Liver (tissue), 3 donors: ENCODE measurements at regions not wholly inside any gene's neighbourhood (a gene's known extent, or its start where the extent isn't known, plus 50 kb on each side); places are given as distances from the start of the nearest gene placed in this dataset.

Source experiments
- SP1 ChIP-seq: IDR thresholded peaks from 2 replicates; pipeline ENCODE4 v1.6.1; 2018; ENCODE audit warnings: antibody characterized with exemption, mild to moderate bottlenecking
- TAF1 ChIP-seq: conservative IDR thresholded peaks from 2 replicates; pipeline ENCODE4 v1.6.1; 2016; ENCODE audit warnings: antibody characterized with exemption, mild to moderate bottlenecking
- TF ChIP-seq, protein P1 (sequence below): fragments of 150-350 bp; IDR thresholded peaks from 2 replicates; pipeline ENCODE4 v1.5.1; 2017; ENCODE audit warnings: improper control_type of control experiment, low read depth, low read length; ENCODE audit not compliant: missing input control
- TF ChIP-seq, protein P2 (sequence below): IDR thresholded peaks from 2 replicates; pipeline ENCODE4 v1.6.1; 2016; ENCODE audit warnings: antibody characterized with exemption
- TF ChIP-seq, protein P3 (sequence below): IDR thresholded peaks from 2 replicates; pipeline ENCODE4 v1.6.1; 2016; ENCODE audit warnings: antibody characterized with exemption, mild to moderate bottlenecking
- TF ChIP-seq, protein P4 (sequence below): IDR thresholded peaks from 2 replicates; pipeline ENCODE4 v1.6.1; 2016; ENCODE audit warnings: antibody characterized with exemption
- donor health status: healthy.
- donor health status: healthy.

DNA sequence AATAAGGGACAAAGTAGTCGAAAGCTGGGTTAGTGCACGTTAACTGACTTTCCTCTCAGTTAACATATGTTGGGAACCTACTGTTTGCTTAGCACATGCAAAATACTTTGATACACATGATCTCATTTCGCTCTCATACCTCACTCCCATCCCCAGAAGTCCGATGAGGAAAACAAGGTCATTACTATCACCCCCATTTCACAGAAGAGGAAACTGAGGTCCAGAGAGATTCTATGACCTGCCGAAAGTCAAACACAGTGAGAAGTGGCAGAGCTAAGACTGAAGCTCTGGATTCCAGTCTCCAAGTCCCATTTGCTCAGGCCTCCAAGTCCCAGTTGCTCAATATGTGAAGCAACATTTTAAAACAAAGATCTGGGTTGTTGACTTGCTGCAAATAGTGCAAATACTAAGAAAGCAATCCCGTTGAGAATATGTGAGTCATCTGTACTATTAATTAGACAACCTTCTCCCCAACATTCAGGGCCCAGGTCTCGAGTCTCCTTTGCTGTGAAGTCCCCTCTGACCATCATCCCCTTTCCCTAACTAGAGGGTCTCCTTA lies 170.6 kb upstream of the PWP1 start:
- TF ChIP-seq, protein P1, sequence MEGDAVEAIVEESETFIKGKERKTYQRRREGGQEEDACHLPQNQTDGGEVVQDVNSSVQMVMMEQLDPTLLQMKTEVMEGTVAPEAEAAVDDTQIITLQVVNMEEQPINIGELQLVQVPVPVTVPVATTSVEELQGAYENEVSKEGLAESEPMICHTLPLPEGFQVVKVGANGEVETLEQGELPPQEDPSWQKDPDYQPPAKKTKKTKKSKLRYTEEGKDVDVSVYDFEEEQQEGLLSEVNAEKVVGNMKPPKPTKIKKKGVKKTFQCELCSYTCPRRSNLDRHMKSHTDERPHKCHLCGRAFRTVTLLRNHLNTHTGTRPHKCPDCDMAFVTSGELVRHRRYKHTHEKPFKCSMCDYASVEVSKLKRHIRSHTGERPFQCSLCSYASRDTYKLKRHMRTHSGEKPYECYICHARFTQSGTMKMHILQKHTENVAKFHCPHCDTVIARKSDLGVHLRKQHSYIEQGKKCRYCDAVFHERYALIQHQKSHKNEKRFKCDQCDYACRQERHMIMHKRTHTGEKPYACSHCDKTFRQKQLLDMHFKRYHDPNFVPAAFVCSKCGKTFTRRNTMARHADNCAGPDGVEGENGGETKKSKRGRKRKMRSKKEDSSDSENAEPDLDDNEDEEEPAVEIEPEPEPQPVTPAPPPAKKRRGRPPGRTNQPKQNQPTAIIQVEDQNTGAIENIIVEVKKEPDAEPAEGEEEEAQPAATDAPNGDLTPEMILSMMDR = no peak
- TF ChIP-seq, protein P2, sequence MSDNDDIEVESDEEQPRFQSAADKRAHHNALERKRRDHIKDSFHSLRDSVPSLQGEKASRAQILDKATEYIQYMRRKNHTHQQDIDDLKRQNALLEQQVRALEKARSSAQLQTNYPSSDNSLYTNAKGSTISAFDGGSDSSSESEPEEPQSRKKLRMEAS = no peak
- TF ChIP-seq SP1 = no peak
- TF ChIP-seq, protein P3, sequence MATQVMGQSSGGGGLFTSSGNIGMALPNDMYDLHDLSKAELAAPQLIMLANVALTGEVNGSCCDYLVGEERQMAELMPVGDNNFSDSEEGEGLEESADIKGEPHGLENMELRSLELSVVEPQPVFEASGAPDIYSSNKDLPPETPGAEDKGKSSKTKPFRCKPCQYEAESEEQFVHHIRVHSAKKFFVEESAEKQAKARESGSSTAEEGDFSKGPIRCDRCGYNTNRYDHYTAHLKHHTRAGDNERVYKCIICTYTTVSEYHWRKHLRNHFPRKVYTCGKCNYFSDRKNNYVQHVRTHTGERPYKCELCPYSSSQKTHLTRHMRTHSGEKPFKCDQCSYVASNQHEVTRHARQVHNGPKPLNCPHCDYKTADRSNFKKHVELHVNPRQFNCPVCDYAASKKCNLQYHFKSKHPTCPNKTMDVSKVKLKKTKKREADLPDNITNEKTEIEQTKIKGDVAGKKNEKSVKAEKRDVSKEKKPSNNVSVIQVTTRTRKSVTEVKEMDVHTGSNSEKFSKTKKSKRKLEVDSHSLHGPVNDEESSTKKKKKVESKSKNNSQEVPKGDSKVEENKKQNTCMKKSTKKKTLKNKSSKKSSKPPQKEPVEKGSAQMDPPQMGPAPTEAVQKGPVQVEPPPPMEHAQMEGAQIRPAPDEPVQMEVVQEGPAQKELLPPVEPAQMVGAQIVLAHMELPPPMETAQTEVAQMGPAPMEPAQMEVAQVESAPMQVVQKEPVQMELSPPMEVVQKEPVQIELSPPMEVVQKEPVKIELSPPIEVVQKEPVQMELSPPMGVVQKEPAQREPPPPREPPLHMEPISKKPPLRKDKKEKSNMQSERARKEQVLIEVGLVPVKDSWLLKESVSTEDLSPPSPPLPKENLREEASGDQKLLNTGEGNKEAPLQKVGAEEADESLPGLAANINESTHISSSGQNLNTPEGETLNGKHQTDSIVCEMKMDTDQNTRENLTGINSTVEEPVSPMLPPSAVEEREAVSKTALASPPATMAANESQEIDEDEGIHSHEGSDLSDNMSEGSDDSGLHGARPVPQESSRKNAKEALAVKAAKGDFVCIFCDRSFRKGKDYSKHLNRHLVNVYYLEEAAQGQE = no peak
- TF ChIP-seq, protein P4, sequence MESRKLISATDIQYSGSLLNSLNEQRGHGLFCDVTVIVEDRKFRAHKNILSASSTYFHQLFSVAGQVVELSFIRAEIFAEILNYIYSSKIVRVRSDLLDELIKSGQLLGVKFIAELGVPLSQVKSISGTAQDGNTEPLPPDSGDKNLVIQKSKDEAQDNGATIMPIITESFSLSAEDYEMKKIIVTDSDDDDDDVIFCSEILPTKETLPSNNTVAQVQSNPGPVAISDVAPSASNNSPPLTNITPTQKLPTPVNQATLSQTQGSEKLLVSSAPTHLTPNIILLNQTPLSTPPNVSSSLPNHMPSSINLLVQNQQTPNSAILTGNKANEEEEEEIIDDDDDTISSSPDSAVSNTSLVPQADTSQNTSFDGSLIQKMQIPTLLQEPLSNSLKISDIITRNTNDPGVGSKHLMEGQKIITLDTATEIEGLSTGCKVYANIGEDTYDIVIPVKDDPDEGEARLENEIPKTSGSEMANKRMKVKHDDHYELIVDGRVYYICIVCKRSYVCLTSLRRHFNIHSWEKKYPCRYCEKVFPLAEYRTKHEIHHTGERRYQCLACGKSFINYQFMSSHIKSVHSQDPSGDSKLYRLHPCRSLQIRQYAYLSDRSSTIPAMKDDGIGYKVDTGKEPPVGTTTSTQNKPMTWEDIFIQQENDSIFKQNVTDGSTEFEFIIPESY = no peak
- no peak for TF ChIP-seq TAF1
